Lung (tissue), 11 donors: ENCODE measurements at regions not wholly inside any gene's neighbourhood (a gene's known extent, or its start where the extent isn't known, plus 50 kb on each side); places are given as distances from the start of the nearest gene placed in this dataset.

Source experiments
- ATAC-seq: fragments of 200-7000 bp; cut with Tn5 transposase; one replicate; pipeline ENCODE4 v1.9.1; 2020; ENCODE audit warnings: moderate number of reproducible peaks; ENCODE audit not compliant: insufficient read depth, low FRiP score
- DNase-seq, 3 donors: peaks; one replicate each; pipeline ENCODE4 v3.0.0-alpha.2; 2013 to 2017
- H3K27ac ChIP-seq, 2 donors: one replicate each; pipeline ENCODE4 v1.5.1; 2013; ENCODE audit warnings: mild to moderate bottlenecking in 2 of 2, moderate library complexity in 2 of 2, control low read depth in 1 of 2, inconsistent platforms in 1 of 2, low read depth in 1 of 2, low read length in 1 of 2
- H3K27me3 ChIP-seq, 3 donors: one replicate each; pipeline ENCODE4 v1.5.1; 2013; ENCODE audit warnings: low read length in 2 of 3; ENCODE audit not compliant: control insufficient read depth in 3 of 3, insufficient read depth in 3 of 3
- H3K36me3 ChIP-seq, 4 donors: one replicate each; pipeline ENCODE4 v1.5.1; 2013; ENCODE audit warnings: low read length in 4 of 4, mild to moderate bottlenecking in 1 of 4, moderate library complexity in 1 of 4; ENCODE audit not compliant: control insufficient read depth in 4 of 4, insufficient read depth in 4 of 4
- H3K4me1 ChIP-seq, 5 donors: one replicate each; pipeline ENCODE4 v1.5.1; 2013; ENCODE audit warnings: low read length in 5 of 5, mild to moderate bottlenecking in 2 of 5, moderate library complexity in 1 of 5; ENCODE audit not compliant: control insufficient read depth in 5 of 5, insufficient read depth in 5 of 5
- H3K4me3 ChIP-seq: one replicate; pipeline ENCODE4 v1.5.1; 2013; ENCODE audit warnings: mild to moderate bottlenecking, control low read depth, moderate library complexity
- H3K9ac ChIP-seq, 2 donors: one replicate each; pipeline ENCODE4 v1.5.1; 2013; ENCODE audit warnings: low read length in 2 of 2, control low read depth in 1 of 2; ENCODE audit not compliant: insufficient read depth in 1 of 2
- H3K9me3 ChIP-seq, 4 donors: one replicate each; pipeline ENCODE4 v1.5.1; 2013; ENCODE audit warnings: low read length in 3 of 4, mild to moderate bottlenecking in 1 of 4, moderate library complexity in 1 of 4; ENCODE audit not compliant: control insufficient read depth in 4 of 4, insufficient read depth in 3 of 4
- CTCF ChIP-seq: IDR thresholded peaks from 2 replicates; pipeline ENCODE4 v1.5.1; 2012; ENCODE audit warnings: mild to moderate bottlenecking; ENCODE audit errors: control extremely low read depth, extremely low read depth
- WGBS, 2 donors: extraction: QIAGEN DNeasy Blood & Tissue Kit; methylation state at CpG; one replicate each; pipeline ENCODE4 v1.1.7; 2013; 5-methylcytosine and 5-hydroxymethylcytosine counted together
- donor health status: control.
- donor health status: control.
- donor health status: Bipolar disorder and iron deficiency.
- donor health status: healthy.
- donor health status: DM: yes; HTN: yes; CAD: no.

GRCh38 chr2:65960953-65961352 lies 474.0 kb upstream of the MEIS1 start:
- Histone ChIP-seq H3K4me1 (no peaks in the 10 kb centered on the region), H3K9ac (no peak overlapping the region), H3K36me3 (no peaks in the 10 kb centered on the region), H3K9me3 (peaks cover 0 to 5% (median 0%) of the 10 kb centered on the region in 4 donors), H3K27me3 (no peaks in the 10 kb centered on the region), H3K4me3 (no peak overlapping the region), H3K27ac (no peak overlapping the region)
- ATAC-seq (no peak), DNase-seq (no peak)
- TF ChIP-seq CTCF = no peak
- 68 to 77% methylated on average over 4 of the region's 4 CpGs for WGBS, 2 donors

- no peak for DNase-seq
- Histone ChIP-seq H3K4me3 (no peak overlapping the region), H3K4me1 (no peaks in the 10 kb centered on the region), H3K9me3 (peaks cover 0 to 5% (median 1%) of the 10 kb centered on the region in 4 donors), H3K36me3 (no peaks in the 10 kb centered on the region), H3K27ac (no peak overlapping the region), H3K27me3 (no peaks in the 10 kb centered on the region), H3K9ac (no peak overlapping the region)
- no peak for TF ChIP-seq CTCF
- ATAC-seq = no peak
- WGBS, 2 donors = 76 to 79% methylated on average over 5 of the region's 5 CpGs
These were observed 477.0 kb upstream of the MEIS1 start for GRCh38 chr2:65957886-65958285.

GRCh38 chr2:65957454-65957853 lies 477.5 kb upstream of the MEIS1 start:
- Histone ChIP-seq H3K9ac (no peak overlapping the region), H3K9me3 (peaks cover 0 to 5% (median 2%) of the 10 kb centered on the region in 4 donors)
- 83 to 85% methylated on average over 2 of the region's 2 CpGs for WGBS, 2 donors

More at GRCh38 chr2:65957454-65957853, 477.5 kb upstream of the MEIS1 start:
- no peak for ATAC-seq
- Histone ChIP-seq H3K27ac (no peak overlapping the region), H3K27me3 (no peaks in the 10 kb centered on the region), H3K36me3 (no peaks in the 10 kb centered on the region), H3K4me3 (no peak overlapping the region), H3K4me1 (no peaks in the 10 kb centered on the region)
- no peak for TF ChIP-seq CTCF
- DNase-seq = no peak
